K562 (cell line): ENCODE measurements at regions not wholly inside any gene's neighbourhood (a gene's known extent, or its start where the extent isn't known, plus 50 kb on each side); places are given as distances from the start of the nearest gene placed in this dataset.

Experiments used
- ATAC-seq: fragments of 200-7000 bp; cut with Tn5 transposase; 3 replicates; pipeline ENCODE4 v1.9.1; 2020; ENCODE audit warnings: moderate library complexity
- BruUV-seq: library from RNA; stranded (reverse); fragments of 400-500 nt; replicated peaks from 2 replicates; lab custom pipeline; 2021; lab: Mats Ljungman, UMichigan
- CTCF ChIA-PET: fragments of 300-600 bp; formaldehyde crosslinking; extraction: SDS; loops from one replicate; lab custom pipeline; 2021; ENCODE audit warnings: low intra/inter-chr PET ratio; lab: Yijun Ruan, JAX
- POLR2A ChIA-PET: fragments of 300-600, 350-650 bp; sonication (Branson Sonifier 250); formaldehyde crosslinking; extraction: SDS; loops from one replicate; lab custom pipeline; 2021; ENCODE audit warnings: antibody characterized with exemption, inconsistent platforms; lab: Yijun Ruan, JAX
- DNase-seq, 4 experiments: peaks; one replicate each; pipeline versions ENCODE4 v3.0.0 to v3.0.0-alpha.2; 2011 to 2018; ENCODE audit warnings: low spot score in 3 of 4, mixed read lengths in 3 of 4; ENCODE audit errors: extremely low read depth in 1 of 4
- FAIRE-seq: peaks from 2 replicates; lab custom pipeline; 2011; peaks lifted over from hg19 to GRCh38; lab: Jason Lieb, UNC
- H2AFZ ChIP-seq: 2 replicates; pipeline ENCODE4 v1.6.0; 2011; ENCODE audit warnings: low read depth, low read length, control low read depth, inconsistent platforms
- H3K27ac ChIP-seq: fragments of 200-600 bp; 3 replicates; pipeline ENCODE4 v1.8.0; 2011; ENCODE audit warnings: low read depth, mild to moderate bottlenecking, control low read depth, inconsistent platforms, low read length, moderate library complexity, mixed read lengths; ENCODE audit errors: extremely low read depth
- H3K27me3 ChIP-seq, 2 experiments: fragments of 300-600 bp in 1 of 2; 2 replicates in 1 of 2; 3 replicates in 1 of 2; pipeline versions ENCODE4 v1.6.0 to v1.8.0; 2011; ENCODE audit warnings: inconsistent platforms in 2 of 2, low read length in 2 of 2, mild to moderate bottlenecking in 1 of 2, mixed read lengths in 1 of 2, moderate library complexity in 1 of 2; ENCODE audit not compliant: control insufficient read depth in 2 of 2, insufficient read depth in 2 of 2
- H3K36me3 ChIP-seq: fragments of 300-600 bp; 3 replicates; pipeline ENCODE4 v1.8.0; 2011; ENCODE audit warnings: mild to moderate bottlenecking, low read length, inconsistent platforms; ENCODE audit not compliant: control insufficient read depth, insufficient read depth
- H3K4me1 ChIP-seq, 2 experiments: fragments of 200-600 bp in 1 of 2; replicated peaks in 1 of 2; 2 replicates in 1 of 2; 3 replicates in 1 of 2; pipeline versions ENCODE4 v1.5.1 to v1.8.0; 2011; ENCODE audit warnings: inconsistent platforms in 2 of 2, low read length in 2 of 2, mild to moderate bottlenecking in 1 of 2, mixed read lengths in 1 of 2, moderate library complexity in 1 of 2; ENCODE audit not compliant: control insufficient read depth in 2 of 2, insufficient read depth in 2 of 2
- H3K4me2 ChIP-seq: 2 replicates; pipeline ENCODE4 v1.6.1; 2011; ENCODE audit warnings: low read length, control low read depth, inconsistent platforms, mixed read lengths; ENCODE audit not compliant: insufficient read depth
- H3K4me3 ChIP-seq: fragments of 200-600 bp; sonication (generic), shearing (Covaris generic); 2 replicates; pipeline ENCODE4 v1.5.1; 2016; ENCODE audit warnings: control low read depth, inconsistent platforms
- H3K79me2 ChIP-seq: fragments of 200-600 bp; 3 replicates; pipeline ENCODE4 v1.8.0; 2011; ENCODE audit warnings: low read length, inconsistent platforms; ENCODE audit not compliant: control insufficient read depth, insufficient read depth
- H3K9ac ChIP-seq, 2 experiments: 2 replicates each; pipeline versions ENCODE4 v1.6.0 to v1.6.1; 2011; ENCODE audit warnings: low read depth in 2 of 2, low read length in 2 of 2, control low read depth in 1 of 2, inconsistent platforms in 1 of 2, mild to moderate bottlenecking in 1 of 2, mixed read lengths in 1 of 2; ENCODE audit not compliant: insufficient read depth in 1 of 2
- H3K9me1 ChIP-seq: one replicate; pipeline ENCODE4 v1.6.0; 2011; ENCODE audit warnings: inconsistent platforms, mild to moderate bottlenecking, low read length, moderate library complexity; ENCODE audit not compliant: control insufficient read depth, insufficient read depth
- H3K9me3 ChIP-seq: replicated peaks from 2 replicates; pipeline ENCODE4 v1.5.1; 2011; ENCODE audit warnings: low read depth, low read length, inconsistent platforms; ENCODE audit not compliant: control insufficient read depth, insufficient read depth
- H4K20me1 ChIP-seq: replicated peaks from 2 replicates; pipeline ENCODE4 v1.6.1; 2011; ENCODE audit warnings: low read length, inconsistent platforms, mixed read lengths; ENCODE audit not compliant: control insufficient read depth, insufficient read depth
- ATF4 ChIP-seq: fragments of 450-650 bp; formaldehyde crosslinking; IDR thresholded peaks from 2 replicates; pipeline ENCODE4 v1.4.0; 2022; ENCODE audit warnings: mild to moderate bottlenecking, moderate library complexity
- CTCF ChIP-seq, 3 experiments: IDR thresholded peaks in 2 of 3; conservative IDR thresholded peaks in 1 of 3; 2 replicates each; pipeline ENCODE4 v1.5.1; 2011 to 2012; ENCODE audit warnings: low read length in 3 of 3, mild to moderate bottlenecking in 3 of 3, control low read depth in 2 of 3, improper control_type of control experiment in 1 of 3, inconsistent platforms in 1 of 3, low read depth in 1 of 3, mixed read lengths in 1 of 3, moderate library complexity in 1 of 3; ENCODE audit not compliant: insufficient read depth in 2 of 3
- HMGXB4 ChIP-seq: sonication (generic); formaldehyde crosslinking; IDR thresholded peaks from 2 replicates; pipeline ENCODE4 v1.8.1; 2023; ENCODE audit warnings: mild to moderate bottlenecking, missing genetic modification reagents
- MAFF ChIP-seq: IDR thresholded peaks from 2 replicates; pipeline ENCODE4 v1.6.1; 2012; ENCODE audit warnings: low read length, improper control_type of control experiment
- MCM5 ChIP-seq: fragments of 450-650 bp; IDR thresholded peaks from 2 replicates; pipeline ENCODE4 v1.6.1; 2016; ENCODE audit warnings: low read depth
- MED1 ChIP-seq: sonication (generic); formaldehyde crosslinking; IDR thresholded peaks from 2 replicates; pipeline ENCODE4 v1.8.1; 2023; ENCODE audit warnings: missing genetic modification reagents, borderline replicate concordance
- NR2C1 ChIP-seq, 2 experiments: fragments of 450-650 bp; IDR thresholded peaks; 2 replicates each; pipeline ENCODE4 v1.6.1; 2017; ENCODE audit warnings: mild to moderate bottlenecking in 2 of 2, antibody characterized with exemption in 1 of 2, inconsistent platforms in 1 of 2, missing compliant biosample characterization in 1 of 2, missing genetic modification characterization in 1 of 2
- POLR2AphosphoS5 ChIP-seq: IDR thresholded peaks from 2 replicates; pipeline ENCODE4 v1.6.1; 2011; ENCODE audit warnings: mild to moderate bottlenecking, low read depth, low read length, moderate library complexity; ENCODE audit not compliant: control insufficient read depth, insufficient read depth
- SMC3 ChIP-seq: conservative IDR thresholded peaks from 2 replicates; pipeline ENCODE4 v1.6.1; 2011; ENCODE audit warnings: low read depth, low read length, improper control_type of control experiment; ENCODE audit not compliant: insufficient read depth
- TAF7 ChIP-seq: fragments of 450-650 bp; IDR thresholded peaks from 2 replicates; pipeline ENCODE4 v1.6.1; 2016; ENCODE audit warnings: missing genetic modification characterization, missing compliant biosample characterization
- ZBTB33 ChIP-seq: sonication (generic); formaldehyde crosslinking; IDR thresholded peaks from 2 replicates; pipeline ENCODE4 v1.8.1; 2023; ENCODE audit warnings: mild to moderate bottlenecking, missing genetic modification reagents
- ZFX ChIP-seq: sonication (generic); formaldehyde crosslinking; IDR thresholded peaks from 2 replicates; pipeline ENCODE4 v1.8.0; 2022; ENCODE audit warnings: mild to moderate bottlenecking, missing genetic modification reagents, moderate library complexity
- WGBS: fragments of 100-300 bp; shearing (Covaris generic); methylation state at CpG from one replicate; pipeline ENCODE4 v1.1.6; 2016; ENCODE audit warnings: low coverage, mixed read lengths; ENCODE audit not compliant: insufficient coverage; ENCODE audit errors: missing lambda C conversion rate; 5-methylcytosine and 5-hydroxymethylcytosine counted together
- in situ Hi-C: fragments of 300-500 bp; cut with MboI; formaldehyde crosslinking; loops from 4 replicates; pipeline ENCODE4 v1.15.0; 2018; ENCODE audit warnings: inconsistent platforms, mixed read lengths
- intact Hi-C: fragments of 100-400 bp; cut with micrococcal nuclease; formaldehyde crosslinking; loops from 2 replicates; pipeline ENCODE4 v1.14.2; 2022

GRCh38 chr5:126235628-126236027, 187.6 kb upstream of the GRAMD2B start:
- no peaks in the 10 kb centered on the region for H3K9me3 ChIP-seq
- H3K27me3 ChIP-seq = no peaks in the 10 kb centered on the region
- ATAC-seq (no peak), DNase-seq (no peak), FAIRE-seq (no peak)
- ChIA-PET CTCF (no interaction called here), POLR2A (no interaction called here)
- no peaks in the 10 kb centered on the region for H3K36me3 ChIP-seq
- H3K4me3 ChIP-seq = no peak overlapping the region
- in situ Hi-C loops (no loop called here), intact Hi-C loops (no loop called here)
- BruUV-seq = no TSS peak
- H3K27ac ChIP-seq = no peak overlapping the region
- no peaks in the 10 kb centered on the region for H4K20me1 ChIP-seq
- H3K4me1 ChIP-seq = no peaks in the 10 kb centered on the region
- H3K9ac ChIP-seq = no peak overlapping the region
- WGBS = 9% methylated on average over 7 of the region's 7 CpGs
- no peak for TF ChIP-seq TAF7 (tag)
- no peak for TF ChIP-seq MAFF
- TF ChIP-seq MCM5 = no peak
- no peak for TF ChIP-seq POLR2AphosphoS5
- TF ChIP-seq ATF4 (CRISPR knock-in tag) = no peak
- no peak for TF ChIP-seq ZFX (CRISPR knock-in tag)
- no peak for TF ChIP-seq MED1 (CRISPR knock-in tag)
- no peak for TF ChIP-seq NR2C1 (IDR thresholded peaks at IDR 0.05)
- TF ChIP-seq NR2C1 (tag; IDR thresholded peaks at IDR 0.05) = no peak
- no peak for TF ChIP-seq HMGXB4 (CRISPR knock-in tag)
- TF ChIP-seq SMC3 = no peak
- no peak for TF ChIP-seq CTCF (IDR thresholded peaks at IDR 0.05 in 2 of 3, conservative IDR thresholded peaks at IDR 0.05 in 1 of 3; ENCODE audit: insufficient read depth in 2 of 3, low read depth in 1 of 3, low read length in 3 of 3)
- TF ChIP-seq ZBTB33 = no peak
- H3K79me2 ChIP-seq = no peaks in the 10 kb centered on the region
- no peak overlapping the region for H3K4me2 ChIP-seq
- H3K9me1 ChIP-seq = no peaks in the 10 kb centered on the region
- H2AFZ ChIP-seq = no peak overlapping the region
